Activated CD4-positive, alpha-beta T cell treated with anti-CD3 and anti-CD28 coated beads, Interleukin-2, amount 50 U/mL, for 24 hours (primary cell): ENCODE measurements at regions not wholly inside any gene's neighbourhood (a gene's known extent, or its start where the extent isn't known, plus 50 kb on each side); places are given as distances from the start of the nearest gene placed in this dataset.

Experiments
- DNase-seq, 2 donors: peaks; one replicate each; pipeline ENCODE4 v3.0.0-alpha.2; 2020; ENCODE audit warnings: low read depth in 1 of 2, low spot score in 1 of 2

GRCh38 chr15:69880571-69881301 is 217.0 kb downstream of the TLE3 start:
- no peak for DNase-seq

- DNase-seq: no peak
Observed at GRCh38 chr15:69881302-69881670, 216.4 kb downstream of the TLE3 start.

GRCh38 chr15:69881766-69882165 is 216.0 kb downstream of the TLE3 start:
- no peak for DNase-seq

DNA sequence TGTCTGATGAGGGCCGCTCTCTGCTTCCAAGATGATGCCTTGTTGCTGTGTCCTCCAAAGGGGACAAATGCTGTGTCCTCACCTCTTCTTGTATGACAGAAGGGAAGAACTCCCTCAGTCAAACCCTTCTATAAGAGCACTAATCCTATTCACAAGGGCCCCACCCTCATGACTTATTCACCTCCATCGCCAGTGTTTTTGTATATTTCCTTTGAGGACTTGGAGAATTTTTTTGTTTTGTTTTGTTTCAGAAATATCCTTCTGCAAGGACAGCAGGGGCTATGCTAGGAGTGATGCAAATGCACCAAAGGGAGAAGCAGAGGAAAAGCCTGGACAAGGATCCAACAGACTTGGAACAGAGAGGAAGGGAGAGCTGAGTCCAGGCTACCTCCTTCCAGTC is 214.4 kb downstream of the TLE3 start:
- no peak for DNase-seq

- DNase-seq: no peak
Observed at GRCh38 chr15:69885173-69885955, 212.4 kb downstream of the TLE3 start.

GRCh38 chr15:69887009-69887408 is 210.7 kb downstream of the TLE3 start:
- DNase-seq: no peak

- no peak for DNase-seq
Observed at GRCh38 chr15:69887553-69887952, 210.2 kb downstream of the TLE3 start.

DNA sequence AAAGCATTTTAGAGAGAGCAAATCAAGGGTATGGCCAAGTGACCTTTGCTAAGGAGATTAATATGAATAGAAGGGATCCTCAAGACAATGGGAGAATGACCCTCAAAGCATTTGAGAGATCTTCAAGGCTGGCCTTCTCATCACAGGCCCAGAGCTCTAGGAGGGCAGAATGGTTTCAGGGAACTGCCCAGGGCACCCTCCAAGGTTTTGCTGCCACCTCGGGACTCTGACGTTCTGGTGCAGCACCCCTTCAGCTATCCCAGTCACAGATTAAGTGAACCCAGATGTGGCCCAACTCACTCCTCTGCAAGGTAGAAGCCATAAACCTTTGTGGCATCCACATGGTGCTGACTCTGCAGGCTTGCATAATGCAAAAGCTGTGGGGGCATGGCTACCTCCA is 209.3 kb downstream of the TLE3 start:
- no peak for DNase-seq

- DNase-seq: no peak
Observed at GRCh38 chr15:69891070-69891536, 206.6 kb downstream of the TLE3 start.

DNA sequence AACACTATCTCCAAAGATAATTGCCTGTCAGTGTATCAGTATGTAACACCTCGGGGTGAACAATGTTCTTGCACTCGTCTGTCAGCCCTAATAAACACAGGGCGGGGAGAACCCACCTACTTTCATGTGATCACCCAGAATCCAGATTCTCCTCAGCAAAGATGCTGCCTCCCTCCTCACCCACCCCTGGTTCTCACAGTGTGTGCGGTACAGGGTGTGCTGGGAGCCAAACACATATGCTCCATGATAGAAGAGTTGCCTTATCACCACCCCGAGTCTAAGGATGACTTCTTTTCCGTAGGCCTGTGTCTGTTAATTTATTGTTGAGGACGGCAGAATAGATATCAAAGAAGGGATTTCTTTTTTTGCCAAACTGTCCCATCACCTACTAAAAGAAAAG is 206.1 kb downstream of the TLE3 start:
- DNase-seq: no peak

DNA sequence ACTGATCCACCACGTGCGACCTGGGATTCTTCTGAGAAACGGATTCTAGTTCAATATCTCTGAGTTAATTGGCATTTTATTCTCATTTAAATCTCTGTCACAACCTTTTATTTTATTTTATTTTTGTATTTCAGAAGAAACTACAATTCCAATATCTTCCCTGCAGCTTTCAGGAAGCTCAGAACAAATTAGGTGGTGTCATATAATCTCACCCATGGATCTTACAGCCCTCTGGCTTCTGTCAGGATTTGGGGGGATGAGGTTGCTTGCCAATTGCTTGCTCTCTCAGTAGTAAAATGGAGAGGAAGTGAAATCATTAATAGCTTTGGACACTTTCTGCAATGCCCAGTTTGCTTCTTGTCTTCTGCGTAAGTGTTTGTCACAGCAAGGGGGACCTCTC is 205.4 kb downstream of the TLE3 start:
- no peak for DNase-seq

- DNase-seq: no peak
Observed at GRCh38 chr15:69893086-69893485, 204.6 kb downstream of the TLE3 start.

GRCh38 chr15:69893863-69894262 is 203.9 kb downstream of the TLE3 start:
- no peak for DNase-seq

DNA sequence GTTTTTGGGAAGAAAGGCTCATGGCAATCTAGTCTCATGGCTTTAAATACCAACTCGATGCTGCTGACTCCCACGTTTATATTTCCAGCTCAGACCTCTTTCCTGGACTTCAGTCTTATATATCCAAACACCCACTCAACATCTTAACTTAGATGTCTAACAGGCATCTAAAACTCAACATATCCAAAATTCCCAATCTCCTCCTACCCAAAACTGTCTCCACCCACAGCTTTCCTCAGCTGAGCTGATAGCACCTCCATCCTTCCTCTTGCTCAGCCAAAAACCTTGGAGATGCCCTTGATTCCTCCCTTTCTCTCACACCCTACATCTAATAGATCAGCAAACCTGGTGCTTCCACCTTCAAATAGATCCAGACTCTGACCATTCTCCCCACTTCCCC is 202.5 kb downstream of the TLE3 start:
- DNase-seq: no peak

GRCh38 chr15:69896606-69897005 is 201.1 kb downstream of the TLE3 start:
- DNase-seq: no peak

DNA sequence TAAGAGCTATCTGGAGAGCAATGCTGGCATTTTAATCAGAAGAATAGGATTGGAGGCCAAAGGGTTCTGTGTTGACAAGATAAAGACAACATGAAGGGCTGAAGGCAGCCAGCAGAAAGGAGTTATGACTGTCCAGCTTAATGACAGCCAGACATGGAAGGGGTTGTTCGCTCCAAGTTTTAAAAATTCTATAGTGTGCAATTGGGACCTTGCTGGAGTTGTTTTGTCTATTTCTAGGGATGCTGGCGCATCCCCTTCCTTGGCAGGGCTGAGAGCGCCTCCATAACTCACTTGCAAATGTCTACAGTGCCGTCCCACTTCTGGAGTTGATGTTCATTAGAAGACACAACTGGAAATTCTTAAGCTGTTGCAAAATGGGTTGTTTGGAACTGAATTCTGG is 200.7 kb downstream of the TLE3 start:
- no peak for DNase-seq

DNA sequence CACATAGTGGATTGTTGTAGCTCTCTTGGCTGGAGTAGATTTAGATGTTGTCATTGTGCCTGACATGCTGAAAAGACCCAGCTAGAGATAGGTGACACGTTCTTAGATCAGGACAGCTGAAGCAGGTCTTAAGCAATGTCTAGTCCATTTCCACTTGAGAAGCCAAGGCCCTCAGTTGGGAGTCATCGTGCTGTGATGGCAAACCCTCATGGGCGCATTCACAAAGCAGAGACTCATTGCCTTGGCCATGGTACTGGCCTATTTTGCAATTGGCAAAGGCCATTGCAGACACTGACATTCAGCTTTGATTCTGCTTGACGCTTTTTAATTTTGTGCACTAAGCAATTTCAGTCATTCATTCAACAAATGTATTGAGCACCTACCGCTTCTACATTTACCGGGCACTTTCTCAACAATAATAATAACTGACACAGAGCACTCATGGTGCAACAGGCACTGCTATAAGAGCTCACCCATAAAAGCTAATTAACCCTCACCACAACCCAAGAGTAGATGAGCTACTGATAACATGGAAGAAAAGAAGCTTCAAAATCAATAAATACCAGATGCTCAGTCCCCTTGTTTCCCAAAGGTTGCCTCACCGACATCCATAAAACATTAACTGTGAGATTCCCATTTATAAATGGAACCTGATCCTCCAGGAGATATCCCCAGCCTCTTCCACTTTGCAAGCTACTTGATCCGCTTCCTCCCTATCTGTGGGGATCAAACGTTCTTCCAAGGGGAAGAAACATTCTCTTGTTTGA is 200.1 kb downstream of the TLE3 start:
- no peak for DNase-seq

DNA sequence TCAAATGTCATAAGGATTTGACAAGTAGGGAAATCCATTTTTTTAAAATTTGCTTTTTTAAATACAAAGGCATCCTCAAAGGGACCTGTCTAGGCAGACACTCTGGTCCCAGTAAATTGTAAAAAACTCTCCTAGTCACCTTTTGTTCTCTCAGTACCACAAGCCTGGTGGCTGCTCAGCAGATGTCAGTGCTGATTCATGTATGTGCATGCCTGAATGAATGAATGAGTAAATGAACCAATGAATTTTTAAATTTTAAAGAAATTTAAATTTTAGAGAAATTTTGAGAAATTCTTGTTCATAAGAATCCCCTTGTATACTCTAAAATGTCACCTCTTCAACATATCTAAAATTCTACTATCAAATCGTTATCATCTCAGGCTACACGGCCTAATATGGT is 199.5 kb downstream of the TLE3 start:
- no peak for DNase-seq

DNA sequence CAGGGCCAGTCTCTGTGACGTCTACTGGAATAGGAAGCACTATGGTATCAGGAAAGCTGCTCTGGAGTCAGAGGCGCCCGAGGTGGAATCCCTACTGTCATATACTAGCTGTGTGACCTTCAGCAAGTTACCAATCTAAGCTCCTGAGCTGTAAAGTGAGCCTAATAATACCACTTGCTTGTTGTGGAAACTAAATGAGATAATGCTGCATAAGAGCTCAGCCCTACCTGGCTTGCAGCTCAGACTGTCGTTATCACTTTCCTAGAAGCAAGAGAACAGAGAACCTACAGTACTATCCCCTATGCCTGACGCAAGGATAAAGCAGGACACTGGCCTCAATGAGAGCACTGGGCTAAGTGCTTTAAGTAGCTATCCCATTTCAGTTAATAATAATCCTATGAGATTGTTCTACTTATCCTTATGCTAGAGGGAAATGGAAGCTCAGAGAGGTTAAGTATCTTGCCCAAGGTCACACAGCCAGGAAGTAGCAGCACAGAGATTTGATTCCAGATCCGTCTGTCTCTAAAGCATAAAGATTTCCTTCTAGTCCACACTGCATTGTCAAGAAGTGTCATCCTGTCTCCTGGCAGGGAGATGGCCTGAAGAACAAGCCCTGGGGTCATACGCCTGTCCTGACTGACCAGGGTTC is 195.2 kb downstream of the TLE3 start:
- DNase-seq: no peak

- no peak for DNase-seq
Observed at GRCh38 chr15:69903470-69904469, 193.9 kb downstream of the TLE3 start.
